ENCODE measurements at regions not wholly inside any gene's neighbourhood (a gene's known extent, or its start where the extent isn't known, plus 50 kb on each side); places are given as distances from the start of the nearest gene placed in this dataset.

DNA sequence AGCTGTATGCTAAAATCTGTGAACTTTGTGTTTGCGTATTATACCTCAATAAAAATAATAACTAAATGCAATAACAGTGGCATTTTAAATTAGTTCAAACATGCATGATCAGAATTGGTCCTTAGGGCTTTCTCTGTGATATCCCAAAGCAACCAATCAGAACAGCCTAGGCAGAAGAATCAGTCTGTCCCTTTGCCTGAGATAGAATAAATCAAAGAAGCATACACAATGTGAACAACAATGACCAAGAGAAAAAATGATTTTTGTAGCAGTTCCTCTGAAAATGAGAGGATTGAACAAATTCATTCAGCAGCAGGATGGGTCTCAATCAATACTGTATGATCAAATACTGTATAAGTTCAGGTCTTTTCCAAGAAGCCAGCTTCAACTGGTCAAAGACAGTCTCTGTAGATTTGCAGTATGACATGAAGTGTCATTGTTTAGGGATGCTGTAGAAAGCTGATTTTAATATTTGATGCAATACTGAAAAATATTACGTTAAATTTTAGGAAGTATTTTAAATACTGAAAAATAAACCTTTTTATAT, 1071.6 kb downstream of the AGBL1 start (continued):
- no peak for TF ChIP-seq RAD21 (IDR thresholded peaks at IDR 0.05 in 1 of 2, conservative IDR thresholded peaks at IDR 0.05 in 1 of 2; ENCODE audit: low read depth in 2 of 2, low read length in 2 of 2)
- no peak for TF ChIP-seq RBBP5 (IDR thresholded peaks at IDR 0.05; ENCODE audit: borderline replicate concordance, low read depth, low read length)
- TF ChIP-seq HDAC2 (IDR thresholded peaks at IDR 0.05; ENCODE audit: borderline replicate concordance in 1 of 2, low read depth in 2 of 2, low read length in 2 of 2), result no peak
- TF ChIP-seq RNF2 (IDR thresholded peaks at IDR 0.05; ENCODE audit: borderline replicate concordance, low read depth, low read length, missing control alignments, poor library complexity, severe bottlenecking), result no peak
- no peak for TF ChIP-seq KDM1A (IDR thresholded peaks at IDR 0.05; ENCODE audit: borderline replicate concordance, low read length)
- TF ChIP-seq FOSL1 (IDR thresholded peaks at IDR 0.05; ENCODE audit: insufficient read depth, low read depth, low read length), result no peak
- TF ChIP-seq NANOG (IDR thresholded peaks at IDR 0.05; ENCODE audit: insufficient read depth, low read depth, low read length, poor library complexity, severe bottlenecking), result no peak
